VCaP (cell line): ENCODE measurements at regions not wholly inside any gene's neighbourhood (a gene's known extent, or its start where the extent isn't known, plus 50 kb on each side); places are given as distances from the start of the nearest gene placed in this dataset.

ENCODE experiments used
- H3K27ac ChIP-seq: fragments of 450-650 bp; 2 replicates; pipeline ENCODE4 v1.5.1; 2017
- TF ChIP-seq, protein P1 (sequence below): fragments of 450-650 bp; conservative IDR thresholded peaks from 2 replicates; pipeline ENCODE4 v1.5.1; 2017; ENCODE audit warnings: mild to moderate bottlenecking, moderate library complexity

GRCh38 chr5:74371621-74372020, 268.9 kb downstream of the ENC1 start:
- no peak overlapping the region for H3K27ac ChIP-seq
- TF ChIP-seq, protein P1, sequence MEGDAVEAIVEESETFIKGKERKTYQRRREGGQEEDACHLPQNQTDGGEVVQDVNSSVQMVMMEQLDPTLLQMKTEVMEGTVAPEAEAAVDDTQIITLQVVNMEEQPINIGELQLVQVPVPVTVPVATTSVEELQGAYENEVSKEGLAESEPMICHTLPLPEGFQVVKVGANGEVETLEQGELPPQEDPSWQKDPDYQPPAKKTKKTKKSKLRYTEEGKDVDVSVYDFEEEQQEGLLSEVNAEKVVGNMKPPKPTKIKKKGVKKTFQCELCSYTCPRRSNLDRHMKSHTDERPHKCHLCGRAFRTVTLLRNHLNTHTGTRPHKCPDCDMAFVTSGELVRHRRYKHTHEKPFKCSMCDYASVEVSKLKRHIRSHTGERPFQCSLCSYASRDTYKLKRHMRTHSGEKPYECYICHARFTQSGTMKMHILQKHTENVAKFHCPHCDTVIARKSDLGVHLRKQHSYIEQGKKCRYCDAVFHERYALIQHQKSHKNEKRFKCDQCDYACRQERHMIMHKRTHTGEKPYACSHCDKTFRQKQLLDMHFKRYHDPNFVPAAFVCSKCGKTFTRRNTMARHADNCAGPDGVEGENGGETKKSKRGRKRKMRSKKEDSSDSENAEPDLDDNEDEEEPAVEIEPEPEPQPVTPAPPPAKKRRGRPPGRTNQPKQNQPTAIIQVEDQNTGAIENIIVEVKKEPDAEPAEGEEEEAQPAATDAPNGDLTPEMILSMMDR, result no peak

- no peak overlapping the region for H3K27ac ChIP-seq
- TF ChIP-seq, protein P1, result no peak
These were observed 270.4 kb downstream of the ENC1 start for GRCh38 chr5:74370168-74370567.

DNA sequence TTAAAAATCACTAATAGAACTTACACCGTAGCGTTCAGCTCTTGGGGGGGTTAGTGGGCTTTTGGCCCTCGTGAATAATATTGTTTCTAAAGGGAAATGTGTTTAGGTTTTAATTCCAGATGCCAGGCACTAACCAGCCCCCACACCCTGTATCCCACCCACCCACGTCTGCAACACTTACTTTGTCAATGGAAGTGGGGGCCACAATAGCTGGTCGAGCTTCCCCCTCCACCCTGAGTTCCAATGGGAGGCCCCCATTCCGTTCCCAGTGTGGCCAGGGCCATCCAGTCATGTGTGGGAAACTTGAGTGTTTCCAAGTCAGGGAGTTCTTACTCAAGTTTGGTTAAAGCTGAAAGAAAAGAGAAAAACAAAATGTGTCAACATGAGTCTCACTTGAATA, 271.4 kb downstream of the ENC1 start:
- TF ChIP-seq, protein P1, result no peak

GRCh38 chr5:74367934-74368333, 272.6 kb downstream of the ENC1 start:
- TF ChIP-seq, protein P1, result no peak
- no peak overlapping the region for H3K27ac ChIP-seq

More for the DNA sequence above, 271.4 kb downstream of the ENC1 start:
- no peak overlapping the region for H3K27ac ChIP-seq

GRCh38 chr5:74367241-74367733, 273.2 kb downstream of the ENC1 start:
- TF ChIP-seq, protein P1, result no peak
- no peak overlapping the region for H3K27ac ChIP-seq

DNA sequence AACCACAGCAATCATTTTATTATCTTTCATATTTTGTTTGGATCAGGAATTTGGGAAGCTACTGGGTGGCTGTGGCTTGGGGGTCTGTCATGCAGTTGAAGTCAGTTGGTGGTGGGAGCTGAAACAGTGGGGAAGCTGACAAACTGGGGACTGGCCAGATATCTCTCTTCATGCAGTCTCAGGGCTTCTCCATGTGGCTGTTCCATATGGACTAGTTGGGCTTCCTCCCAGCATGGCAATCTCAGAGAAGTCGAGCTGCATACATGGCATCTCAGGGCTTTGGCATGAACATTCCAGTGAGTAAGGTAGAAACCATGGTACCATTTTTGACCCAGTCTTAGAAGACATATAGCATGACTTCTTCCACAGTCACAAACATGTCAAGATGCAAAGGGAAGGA, 274.8 kb downstream of the ENC1 start:
- no peak overlapping the region for H3K27ac ChIP-seq
- TF ChIP-seq, protein P1, result no peak

- no peak overlapping the region for H3K27ac ChIP-seq
- TF ChIP-seq, protein P1, result no peak
These were observed 276.0 kb downstream of the ENC1 start for GRCh38 chr5:74364507-74364906.
